Choroid plexus epithelial cell (primary cell): ENCODE measurements at regions not wholly inside any gene's neighbourhood (a gene's known extent, or its start where the extent isn't known, plus 50 kb on each side); places are given as distances from the start of the nearest gene placed in this dataset.

ENCODE experiments used
- DNase-seq: peaks from one replicate; pipeline ENCODE4 v3.0.0-alpha.2; 2010; ENCODE audit warnings: low read depth
- H3K4me3 ChIP-seq: 2 replicates; pipeline ENCODE4 v1.5.1; 2011; ENCODE audit warnings: low read depth, mild to moderate bottlenecking, control low read depth, low read length, moderate library complexity
- CTCF ChIP-seq: conservative IDR thresholded peaks from 2 replicates; pipeline ENCODE4 v1.5.1; 2011; ENCODE audit warnings: low read depth, mild to moderate bottlenecking, control low read depth, inconsistent platforms, low read length, moderate library complexity

- H3K4me3 ChIP-seq, result no peak overlapping the region
- TF ChIP-seq CTCF, result no peak
- DNase-seq, result no peak
Observed at GRCh38 chr10:2876032-2876431, 191.3 kb upstream of the PFKP start.

- no peak for DNase-seq
- TF ChIP-seq CTCF, result no peak
- no peak overlapping the region for H3K4me3 ChIP-seq
Observed at GRCh38 chr10:2874963-2875362, 192.4 kb upstream of the PFKP start.

- TF ChIP-seq CTCF, result no peak
- DNase-seq, result no peak
- no peak overlapping the region for H3K4me3 ChIP-seq
Observed at GRCh38 chr10:2873769-2874168, 193.6 kb upstream of the PFKP start.

- DNase-seq, result no peak
- H3K4me3 ChIP-seq, result no peak overlapping the region
- TF ChIP-seq CTCF, result no peak
Observed at GRCh38 chr10:2871673-2872219, 195.6 kb upstream of the PFKP start.

- DNase-seq, result no peak
- no peak overlapping the region for H3K4me3 ChIP-seq
- no peak for TF ChIP-seq CTCF
Observed at GRCh38 chr10:2870654-2871053, 196.7 kb upstream of the PFKP start.

GRCh38 chr10:2867788-2868299 lies 199.5 kb upstream of the PFKP start:
- no peak for DNase-seq
- TF ChIP-seq CTCF, result no peak
- H3K4me3 ChIP-seq, result no peak overlapping the region

GRCh38 chr10:2866569-2866968 lies 200.8 kb upstream of the PFKP start:
- H3K4me3 ChIP-seq, result no peak overlapping the region
- no peak for TF ChIP-seq CTCF
- no peak for DNase-seq
